GM06990 (cell line): ENCODE measurements at regions not wholly inside any gene's neighbourhood (a gene's known extent, or its start where the extent isn't known, plus 50 kb on each side); places are given as distances from the start of the nearest gene placed in this dataset.
A peak's percentile ranks its signal among the peaks of the same experiment; 100 is the strongest.

ENCODE experiments used
- DNase-seq: peaks from one replicate; pipeline ENCODE4 v3.0.0-alpha.2; 2011; ENCODE audit not compliant: insufficient read length; ENCODE audit errors: extremely low read depth
- H3K27me3 ChIP-seq: replicated peaks from 2 replicates; pipeline ENCODE4 v1.6.0; 2011; ENCODE audit warnings: low read length; ENCODE audit not compliant: control insufficient read depth, insufficient read depth
- H3K36me3 ChIP-seq: 2 replicates; pipeline ENCODE4 v1.5.1; 2011; ENCODE audit warnings: low read length; ENCODE audit not compliant: control insufficient read depth, insufficient read depth
- H3K4me3 ChIP-seq: replicated peaks from 2 replicates; pipeline ENCODE4 v1.5.1; 2011; ENCODE audit warnings: low read depth, mild to moderate bottlenecking, control low read depth, low read length
- TF ChIP-seq, protein P1 (sequence below): IDR thresholded peaks from 2 replicates; pipeline ENCODE4 v1.5.1; 2011; ENCODE audit warnings: low read length, control low read depth, mild to moderate bottlenecking, inconsistent platforms; ENCODE audit not compliant: insufficient read depth, poor library complexity, severe bottlenecking

DNA sequence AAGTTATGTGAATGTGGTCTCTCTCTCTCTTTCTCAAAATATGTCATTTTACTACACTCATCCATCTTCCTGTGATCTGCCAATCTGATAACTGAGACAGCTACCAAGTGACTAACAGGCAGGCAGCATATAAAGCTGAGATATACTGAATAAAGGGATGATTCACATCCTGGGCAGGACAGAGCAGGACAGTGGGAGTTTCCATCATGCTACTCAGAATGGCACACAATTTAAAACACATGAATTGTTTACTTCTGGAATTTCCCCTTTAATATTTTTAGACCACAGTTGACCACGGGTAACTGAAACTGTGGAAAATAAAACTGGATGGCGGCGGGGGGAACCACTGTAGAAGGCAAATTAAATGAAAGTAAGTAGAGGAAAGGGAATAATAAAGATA is 58.6 kb upstream of the DCTD start:
- no peaks in the 10 kb centered on the region for H3K36me3 ChIP-seq
- H3K27me3 ChIP-seq = no peaks in the 10 kb centered on the region
- TF ChIP-seq, protein P1, sequence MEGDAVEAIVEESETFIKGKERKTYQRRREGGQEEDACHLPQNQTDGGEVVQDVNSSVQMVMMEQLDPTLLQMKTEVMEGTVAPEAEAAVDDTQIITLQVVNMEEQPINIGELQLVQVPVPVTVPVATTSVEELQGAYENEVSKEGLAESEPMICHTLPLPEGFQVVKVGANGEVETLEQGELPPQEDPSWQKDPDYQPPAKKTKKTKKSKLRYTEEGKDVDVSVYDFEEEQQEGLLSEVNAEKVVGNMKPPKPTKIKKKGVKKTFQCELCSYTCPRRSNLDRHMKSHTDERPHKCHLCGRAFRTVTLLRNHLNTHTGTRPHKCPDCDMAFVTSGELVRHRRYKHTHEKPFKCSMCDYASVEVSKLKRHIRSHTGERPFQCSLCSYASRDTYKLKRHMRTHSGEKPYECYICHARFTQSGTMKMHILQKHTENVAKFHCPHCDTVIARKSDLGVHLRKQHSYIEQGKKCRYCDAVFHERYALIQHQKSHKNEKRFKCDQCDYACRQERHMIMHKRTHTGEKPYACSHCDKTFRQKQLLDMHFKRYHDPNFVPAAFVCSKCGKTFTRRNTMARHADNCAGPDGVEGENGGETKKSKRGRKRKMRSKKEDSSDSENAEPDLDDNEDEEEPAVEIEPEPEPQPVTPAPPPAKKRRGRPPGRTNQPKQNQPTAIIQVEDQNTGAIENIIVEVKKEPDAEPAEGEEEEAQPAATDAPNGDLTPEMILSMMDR = no peak
- peak; percentile 33 for DNase-seq
- no peak overlapping the region for H3K4me3 ChIP-seq

DNA sequence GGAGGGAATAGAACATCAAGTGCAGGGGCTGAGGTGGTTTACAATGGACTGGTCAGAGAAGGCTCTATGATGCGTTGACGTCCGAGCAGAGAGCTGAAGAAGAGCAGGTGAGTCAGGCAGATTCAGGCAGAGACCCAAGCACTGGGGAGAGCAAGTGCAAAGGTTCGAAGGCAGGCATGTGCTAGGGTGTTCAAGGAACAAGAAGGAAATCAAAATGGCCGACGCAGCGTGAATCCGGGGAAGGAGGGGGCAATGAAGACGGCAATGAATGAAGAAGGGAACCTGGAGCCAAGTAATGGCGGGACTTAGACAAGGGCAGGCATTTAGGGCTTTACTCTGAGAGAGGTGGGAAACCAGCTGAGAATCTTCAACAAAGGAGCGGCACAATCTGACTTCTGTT is 56.8 kb upstream of the DCTD start:
- TF ChIP-seq, protein P1 = no peak
- H3K36me3 ChIP-seq = no peaks in the 10 kb centered on the region
- no peak overlapping the region for H3K4me3 ChIP-seq
- no peaks in the 10 kb centered on the region for H3K27me3 ChIP-seq
- no peak for DNase-seq

DNA sequence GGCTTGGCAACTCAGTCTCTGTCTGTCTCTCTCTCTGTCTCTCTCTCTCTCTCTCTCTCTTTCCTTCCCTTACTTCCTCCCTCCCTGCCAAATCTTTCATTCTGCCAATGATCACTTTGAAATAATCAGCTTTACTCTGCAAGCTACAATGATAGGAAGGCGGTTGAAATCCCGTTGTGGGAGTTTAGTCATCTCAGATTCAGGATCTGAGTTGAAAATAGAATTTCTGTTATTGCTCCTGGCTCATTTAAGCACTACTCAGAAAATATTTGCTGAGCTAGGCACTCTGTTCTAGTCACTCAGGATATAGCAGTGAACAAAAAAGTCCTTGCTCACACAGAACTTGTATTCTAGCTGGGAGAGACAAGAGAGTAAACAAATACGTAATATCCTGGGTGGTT is 56.3 kb upstream of the DCTD start:
- Histone ChIP-seq H3K36me3 (no peaks in the 10 kb centered on the region), H3K27me3 (no peaks in the 10 kb centered on the region), H3K4me3 (no peak overlapping the region)
- no peak for DNase-seq
- TF ChIP-seq, protein P1 = no peak

DNA sequence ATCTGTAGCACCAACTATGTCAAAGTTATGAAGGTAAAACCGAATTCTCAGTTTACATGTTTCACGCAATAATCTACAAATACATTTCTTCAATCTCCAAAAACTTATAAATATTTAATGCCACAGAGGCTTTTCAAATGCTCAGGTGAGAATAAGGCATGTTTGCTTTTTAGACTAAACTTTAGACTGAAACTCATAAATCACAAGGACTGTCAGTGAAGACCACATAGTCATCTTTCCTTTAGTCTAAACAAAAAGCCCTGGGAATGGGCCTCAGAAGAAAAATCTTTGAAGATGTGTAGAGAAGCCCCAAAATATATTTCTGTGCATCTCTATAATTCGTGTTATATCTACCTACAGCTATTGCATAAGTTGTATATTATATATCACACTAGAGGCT is 54.5 kb upstream of the DCTD start:
- Histone ChIP-seq H3K4me3 (no peak overlapping the region), H3K27me3 (no peaks in the 10 kb centered on the region), H3K36me3 (no peaks in the 10 kb centered on the region)
- DNase-seq = no peak
- TF ChIP-seq, protein P1 = no peak

DNA sequence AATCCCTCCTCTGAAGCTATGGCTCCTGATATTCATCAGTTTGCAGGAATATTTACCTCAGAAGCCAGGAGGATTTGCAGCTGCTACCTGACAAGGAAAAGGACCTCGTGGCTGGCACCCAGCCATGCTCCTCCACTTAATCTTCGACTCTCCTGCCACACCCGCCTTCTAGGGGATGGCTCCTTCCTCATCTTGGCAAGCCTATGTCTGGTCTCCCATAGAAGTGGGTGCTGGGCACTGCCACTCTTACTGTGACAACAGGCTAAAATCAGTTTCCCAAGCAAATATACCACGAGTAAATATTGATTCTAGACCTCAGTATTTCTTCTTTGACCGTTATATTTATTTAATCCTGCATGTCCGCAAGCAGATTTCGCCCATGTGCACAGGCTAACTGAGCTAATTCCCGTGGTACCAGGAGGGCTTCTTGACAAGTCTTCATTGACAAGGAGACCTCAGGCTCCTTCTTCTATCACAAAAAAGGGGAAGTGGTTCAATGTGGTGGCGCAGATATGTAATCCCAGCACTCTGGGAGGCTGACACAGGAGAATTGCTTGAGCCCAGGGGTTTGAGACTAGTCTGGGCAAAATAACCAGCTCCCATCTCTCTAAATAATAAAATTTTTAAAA is 52.6 kb upstream of the DCTD start:
- no peaks in the 10 kb centered on the region for H3K27me3 ChIP-seq
- TF ChIP-seq, protein P1 = no peak
- H3K36me3 ChIP-seq = no peaks in the 10 kb centered on the region
- no peak for DNase-seq
- no peak overlapping the region for H3K4me3 ChIP-seq

DNA sequence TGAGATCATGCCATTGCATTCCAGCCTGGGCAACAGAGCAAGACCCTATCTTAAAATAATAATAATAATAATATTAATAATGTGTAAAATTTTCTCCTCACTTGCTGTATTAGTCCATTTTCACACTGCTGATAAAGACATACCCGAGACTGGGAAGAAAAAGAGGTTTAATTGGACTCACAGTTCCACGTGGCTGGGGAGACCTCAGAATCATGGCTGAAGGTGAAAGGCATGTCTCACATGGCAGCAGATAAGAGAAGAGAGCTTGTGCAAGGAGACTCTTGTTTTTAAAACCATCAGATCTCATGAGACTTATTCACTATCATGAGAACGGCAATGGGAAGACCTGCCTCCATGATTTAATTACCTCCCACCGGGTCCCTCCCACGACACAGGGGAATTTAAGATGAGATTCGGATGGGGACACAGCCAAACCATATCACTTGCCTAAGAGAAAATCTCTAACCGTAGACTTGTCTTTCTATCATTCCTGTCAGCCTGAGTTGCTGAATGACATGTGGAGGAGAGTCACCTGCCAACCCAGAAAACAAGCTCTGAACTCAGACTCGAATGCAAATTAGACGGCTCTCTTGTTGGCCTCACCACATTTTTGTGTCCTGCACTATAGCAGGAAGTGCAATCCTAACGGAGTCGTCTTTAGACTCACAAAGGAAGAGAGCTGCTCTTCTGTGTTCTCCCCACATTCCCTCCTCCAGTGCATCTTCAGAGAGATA is 51.9 kb upstream of the DCTD start:
- Histone ChIP-seq H3K36me3 (no peaks in the 10 kb centered on the region), H3K4me3 (no peak overlapping the region), H3K27me3 (no peaks in the 10 kb centered on the region)
- DNase-seq = no peak
- TF ChIP-seq, protein P1 = no peak
